ENCODE measurements at regions not wholly inside any gene's neighbourhood (a gene's known extent, or its start where the extent isn't known, plus 50 kb on each side); places are given as distances from the start of the nearest gene placed in this dataset.
A peak's percentile ranks its signal among the peaks of the same experiment; 100 is the strongest.
"Not testable (repeated sequence)": the region's sequence is repeated elsewhere in the genome, so short reads cannot be mapped to it uniquely, and the experiment has no call there.

GRCh38 chr4:27360790-27361267 is 500.2 kb downstream of the STIM2 start:
- peak; percentile 12 for DNase-seq (ENCODE audit: low spot score)

- no peak for DNase-seq (ENCODE audit: low spot score)
Observed at GRCh38 chr4:27364509-27364908, 503.9 kb downstream of the STIM2 start.

- no peak for DNase-seq (ENCODE audit: low spot score)
Observed at GRCh38 chr4:27366104-27366823, 505.6 kb downstream of the STIM2 start.

GRCh38 chr4:27368781-27369180 is 508.1 kb downstream of the STIM2 start:
- DNase-seq (ENCODE audit: low spot score) = no peak

GRCh38 chr4:27381815-27382214 is 521.2 kb downstream of the STIM2 start:
- no peak for DNase-seq (ENCODE audit: low spot score)

- no peak for DNase-seq (ENCODE audit: low spot score)
Observed at GRCh38 chr4:27387711-27388110, 527.1 kb downstream of the STIM2 start.

GRCh38 chr4:27397886-27398285 is 537.2 kb downstream of the STIM2 start:
- no peak for DNase-seq (ENCODE audit: low spot score)

GRCh38 chr4:27398631-27399310 is 538.1 kb downstream of the STIM2 start:
- DNase-seq (ENCODE audit: low spot score) = no peak

GRCh38 chr4:27407616-27408015 is 547.0 kb downstream of the STIM2 start:
- peak; percentile 53 for DNase-seq (ENCODE audit: low spot score)

GRCh38 chr4:27412613-27413012 is 552.0 kb downstream of the STIM2 start:
- DNase-seq (ENCODE audit: low spot score) = peak; percentile 13

- DNase-seq (ENCODE audit: low spot score) = no peak
Observed at GRCh38 chr4:27414887-27415731, 554.5 kb downstream of the STIM2 start.

GRCh38 chr4:27428661-27429060 is 568.0 kb downstream of the STIM2 start:
- DNase-seq (ENCODE audit: low spot score) = no peak

GRCh38 chr4:27429364-27429871 is 568.8 kb downstream of the STIM2 start:
- DNase-seq (ENCODE audit: low spot score) = no peak

GRCh38 chr4:27442146-27442545 is 581.5 kb downstream of the STIM2 start:
- no peak for DNase-seq (ENCODE audit: low spot score)

- DNase-seq (ENCODE audit: low spot score) = not testable (repeated sequence)
Observed at GRCh38 chr4:27442661-27443060, 582.0 kb downstream of the STIM2 start.

- peak; percentile 6 for DNase-seq (ENCODE audit: low spot score)
Observed at GRCh38 chr4:27463816-27464215, 603.2 kb downstream of the STIM2 start.

GRCh38 chr4:27467351-27467750 is 606.7 kb downstream of the STIM2 start:
- no peak for DNase-seq (ENCODE audit: low spot score)

- DNase-seq (ENCODE audit: low spot score) = no peak
Observed at GRCh38 chr4:27472364-27472763, 611.7 kb downstream of the STIM2 start.

- no peak for DNase-seq (ENCODE audit: low spot score)
Observed at GRCh38 chr4:27474691-27475090, 614.0 kb downstream of the STIM2 start.

GRCh38 chr4:27484216-27484615 is 623.6 kb downstream of the STIM2 start:
- no peak for DNase-seq (ENCODE audit: low spot score)

- no peak for DNase-seq (ENCODE audit: low spot score)
Observed at GRCh38 chr4:27490315-27490714, 629.7 kb downstream of the STIM2 start.

GRCh38 chr4:27490766-27491165 is 630.1 kb downstream of the STIM2 start:
- DNase-seq (ENCODE audit: low spot score) = no peak

Measured in SW480 (cell line).